GM19463 (cell line): ENCODE measurements at regions not wholly inside any gene's neighbourhood (a gene's known extent, or its start where the extent isn't known, plus 50 kb on each side); places are given as distances from the start of the nearest gene placed in this dataset.

Experiments
- ATAC-seq: cut with Tn5 transposase; IDR thresholded peaks from one replicate; pipeline ENCODE4 v1.9.1; 2021; ENCODE audit warnings: mild to moderate bottlenecking, moderate library complexity; ENCODE audit not compliant: unreplicated experiment

DNA sequence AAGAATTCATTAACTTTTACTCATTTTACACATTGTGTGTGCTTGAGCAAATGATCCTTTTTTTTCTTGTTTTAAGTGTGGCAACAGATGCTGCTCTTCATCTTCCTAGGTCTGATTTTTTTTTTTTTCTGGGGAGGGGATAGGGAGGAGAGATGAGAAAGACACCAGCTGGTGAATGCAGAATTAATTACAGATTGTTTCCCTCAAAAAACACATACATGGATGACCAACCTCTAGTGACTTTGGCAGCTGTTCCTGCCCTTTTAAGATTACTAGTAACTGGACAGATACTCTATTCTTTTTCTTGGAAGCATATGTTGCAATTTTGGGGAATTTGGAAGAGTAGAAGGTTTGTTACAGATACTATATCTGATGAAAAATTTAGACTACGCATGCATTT lies 103.6 kb upstream of the MYO16 start:
- ATAC-seq = no peak

DNA sequence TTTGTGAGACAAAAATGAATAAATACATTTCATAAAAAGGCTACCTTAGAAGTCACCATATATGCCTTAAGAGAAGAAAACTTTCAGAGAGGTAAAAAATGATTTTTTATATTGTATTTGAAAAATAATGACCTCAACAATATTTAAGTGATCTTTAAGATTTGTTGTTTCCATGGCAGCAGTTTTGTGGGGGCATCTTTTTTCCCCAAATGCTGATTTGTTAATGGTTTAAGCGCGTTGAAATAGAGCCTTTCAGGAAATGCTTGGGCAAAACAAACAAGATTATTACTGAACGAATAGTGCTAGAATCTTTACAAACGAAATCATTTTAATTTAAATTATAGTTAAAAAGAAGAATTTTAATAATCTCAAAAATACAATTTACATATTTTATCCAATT lies 103.1 kb upstream of the MYO16 start:
- no peak for ATAC-seq

DNA sequence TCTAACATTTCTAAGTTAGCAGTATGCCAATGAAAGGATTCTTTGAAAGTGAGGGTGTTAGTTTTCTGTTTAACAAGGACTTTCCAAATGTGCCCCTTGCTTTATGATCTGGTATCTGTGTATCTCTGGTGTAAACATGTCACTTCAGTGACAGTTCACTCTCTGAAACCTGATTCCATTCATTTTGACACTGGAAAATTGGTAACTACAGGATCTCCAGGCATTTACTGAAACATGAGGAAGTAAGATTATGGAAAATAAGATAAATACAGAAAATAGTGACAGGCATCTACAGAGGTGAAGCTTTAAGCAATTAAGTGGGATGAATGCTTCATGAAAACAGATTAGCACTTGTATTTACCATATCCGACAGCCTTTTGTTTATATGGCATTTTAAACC lies 101.6 kb upstream of the MYO16 start:
- no peak for ATAC-seq

DNA sequence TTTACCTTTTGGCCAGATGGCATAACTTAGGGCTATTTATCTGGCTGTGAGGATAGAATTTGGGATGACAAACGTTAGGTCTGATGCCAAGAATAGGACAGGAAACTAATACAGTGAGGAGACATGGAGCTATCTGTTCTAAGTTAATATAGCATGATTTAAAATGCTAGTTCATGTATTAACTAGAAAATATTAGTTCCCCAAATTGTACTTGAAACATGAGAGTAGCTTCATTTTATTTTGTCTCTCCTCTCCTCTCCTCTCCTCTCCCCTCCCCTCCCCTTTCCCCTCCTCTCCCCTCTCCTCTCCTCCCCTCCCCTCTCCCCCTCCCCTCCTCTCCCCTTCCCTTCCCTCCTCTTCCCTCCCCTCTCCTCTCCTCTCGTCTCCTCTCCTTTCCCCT lies 101.1 kb upstream of the MYO16 start:
- ATAC-seq = no peak

DNA sequence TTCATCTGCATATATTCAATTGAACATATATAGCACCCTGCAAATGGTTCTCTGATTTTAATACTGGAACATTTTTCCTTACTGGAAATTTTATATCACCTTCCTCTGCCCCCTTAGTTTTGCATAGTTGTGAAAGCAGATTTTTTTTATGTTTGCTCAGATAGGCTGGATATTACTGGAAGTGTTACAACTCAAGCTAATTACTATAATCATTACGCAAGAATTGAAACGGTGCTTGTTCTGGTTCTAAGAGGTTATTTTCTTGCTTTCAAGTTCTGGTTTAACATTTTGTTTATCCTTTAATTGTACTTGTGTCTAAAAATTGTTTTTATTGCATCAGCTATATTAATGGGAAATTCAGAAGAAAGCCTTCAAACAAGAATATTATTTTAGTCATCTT lies 95.6 kb upstream of the MYO16 start:
- ATAC-seq = no peak

DNA sequence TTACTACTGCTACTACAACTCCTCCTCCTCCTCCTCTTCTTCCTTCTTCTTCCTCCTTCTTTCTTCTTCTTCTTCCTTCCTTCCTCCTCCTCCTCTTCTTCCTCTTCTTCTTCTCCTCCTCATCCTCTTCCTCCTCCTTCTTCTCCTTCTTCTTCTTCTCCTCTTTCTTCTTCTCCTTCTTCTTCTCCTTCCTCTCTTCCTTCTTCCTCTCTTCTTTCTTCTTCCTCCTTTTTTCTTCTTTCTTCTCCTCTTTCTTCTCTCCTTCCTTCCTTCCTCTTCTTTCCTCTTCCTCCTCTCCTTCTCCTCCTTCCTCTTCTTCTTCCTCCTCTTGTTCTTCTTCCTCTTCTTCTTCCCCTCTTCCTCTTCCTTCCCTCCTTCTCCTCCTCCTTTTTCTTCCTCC lies 94.7 kb upstream of the MYO16 start:
- no peak for ATAC-seq

DNA sequence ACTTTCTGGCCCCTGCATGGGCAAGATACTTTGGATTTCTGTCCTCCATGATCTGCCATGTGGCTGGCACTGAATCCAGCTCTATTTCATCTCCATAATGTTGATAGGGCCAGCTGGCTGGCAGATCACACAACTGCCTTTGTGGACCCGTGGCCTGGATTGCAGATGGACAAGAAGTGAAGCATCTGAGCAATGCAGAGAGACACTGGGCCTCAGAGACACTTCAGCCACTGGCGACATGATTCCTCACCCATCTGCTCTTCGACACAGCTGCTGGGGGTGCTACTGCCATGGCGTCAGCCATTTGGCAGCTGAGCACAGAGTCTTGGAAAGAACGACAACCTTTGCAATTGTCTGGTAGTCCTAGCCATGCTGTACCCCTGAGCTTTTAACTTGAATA lies 79.5 kb upstream of the MYO16 start:
- no peak for ATAC-seq

DNA sequence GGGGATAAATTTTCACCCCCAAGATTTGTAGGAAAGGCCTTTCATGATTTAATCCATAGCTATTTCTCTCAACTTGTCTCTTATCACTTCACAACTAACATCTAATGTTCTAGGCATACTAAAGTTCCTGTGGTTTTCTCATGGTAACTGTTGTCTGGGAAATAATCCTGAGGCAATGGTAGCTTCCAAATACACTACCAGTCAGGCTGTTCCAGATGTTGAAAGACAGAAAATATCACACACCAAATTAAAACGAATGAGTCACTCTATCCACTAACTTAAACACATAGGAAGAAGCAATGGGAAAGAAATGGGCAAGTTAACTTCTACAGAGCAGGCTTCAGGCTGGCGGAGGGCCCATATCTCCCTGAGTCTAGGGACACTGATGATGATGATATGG lies 77.7 kb upstream of the MYO16 start:
- no peak for ATAC-seq

DNA sequence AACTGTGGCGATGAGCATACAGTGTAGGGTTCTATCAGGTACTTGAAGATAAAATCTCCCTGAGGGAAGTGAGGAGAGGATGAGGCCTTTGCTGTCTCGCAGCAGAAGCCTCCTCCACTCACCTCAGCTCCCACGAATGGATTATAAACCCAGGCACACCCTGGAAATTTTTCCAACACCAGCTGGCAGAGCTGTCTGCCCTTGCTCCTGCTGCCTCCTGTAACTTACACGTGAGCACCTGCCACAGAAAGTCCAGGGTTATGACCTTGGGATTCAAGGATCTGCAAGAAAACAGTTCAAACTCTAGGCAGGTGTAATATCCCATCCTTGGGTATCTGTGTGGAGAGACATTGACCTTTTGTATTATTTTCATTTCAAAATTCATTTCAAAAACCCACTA lies 70.9 kb upstream of the MYO16 start:
- no peak for ATAC-seq

DNA sequence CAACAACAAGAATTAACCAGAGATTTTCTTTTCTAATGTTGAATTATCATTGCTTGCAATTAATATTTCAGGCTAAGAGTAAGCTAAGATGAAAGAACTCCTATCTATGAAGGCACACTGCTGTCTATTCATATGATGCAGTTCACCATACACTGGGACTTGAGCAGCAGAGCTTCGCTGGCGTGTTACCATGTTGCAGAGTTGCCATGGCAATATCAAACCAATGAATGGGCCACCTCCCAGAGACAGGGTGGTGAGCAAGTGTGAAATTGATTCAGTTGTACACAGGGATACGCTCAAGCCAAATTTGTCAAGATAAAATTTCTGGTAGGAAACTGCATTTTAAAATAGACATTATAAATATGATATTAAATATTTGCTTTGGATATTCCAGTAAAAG lies 69.3 kb upstream of the MYO16 start:
- no peak for ATAC-seq

DNA sequence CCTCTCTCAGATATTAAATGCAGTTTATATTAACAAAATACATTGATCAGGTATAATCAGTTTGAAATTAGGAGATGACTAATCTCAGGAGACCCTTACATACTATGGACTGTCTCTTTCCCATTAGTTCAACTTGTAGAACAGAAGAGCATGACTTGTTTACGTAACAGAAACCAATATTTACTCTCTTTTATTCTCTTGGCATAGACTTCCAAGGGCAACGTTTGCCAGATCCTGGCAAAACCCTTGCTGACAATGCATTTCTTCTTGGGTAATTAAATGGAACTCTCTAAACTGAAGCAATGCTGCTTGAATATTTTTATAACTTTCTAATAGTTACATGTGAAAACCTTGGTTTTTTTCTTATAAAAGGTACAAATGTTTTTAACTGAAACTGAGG lies 68.3 kb upstream of the MYO16 start:
- no peak for ATAC-seq

DNA sequence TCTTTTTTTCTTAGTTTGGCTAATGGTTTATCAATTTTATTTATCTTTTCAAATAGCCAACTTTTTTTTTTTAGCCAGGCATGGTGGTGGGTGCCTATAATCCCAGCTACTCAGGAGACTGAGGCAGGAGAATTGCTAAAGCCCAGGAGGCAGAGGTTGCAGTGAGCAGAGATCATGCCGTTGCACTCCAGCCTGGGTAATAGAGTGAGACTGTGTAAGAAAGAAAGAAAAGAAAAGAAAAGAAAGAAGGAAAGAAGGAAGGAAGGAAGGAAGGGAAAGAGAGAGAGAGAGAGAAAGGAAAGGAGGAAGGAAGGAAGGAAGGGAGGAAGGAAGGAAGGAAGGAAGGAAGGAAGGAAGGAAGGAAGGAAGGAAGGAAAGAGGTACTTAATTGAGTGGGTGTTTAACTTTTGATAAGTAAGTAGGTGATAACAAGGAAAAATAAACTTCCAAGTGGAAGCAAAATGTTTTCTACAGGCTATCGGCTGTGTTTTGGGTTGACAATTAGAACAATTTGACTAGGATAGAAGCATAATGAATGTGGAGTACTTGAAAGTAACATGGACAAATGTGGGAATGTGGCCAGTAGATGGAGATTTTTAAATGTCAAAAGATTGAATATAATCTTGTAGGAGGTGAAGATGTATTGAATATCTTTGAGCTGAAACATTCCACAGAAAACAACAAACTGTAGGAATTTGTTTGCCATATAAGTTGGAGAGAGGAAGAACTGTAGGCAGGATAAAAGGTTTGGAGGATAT lies 62.8 kb upstream of the MYO16 start:
- ATAC-seq = no peak

DNA sequence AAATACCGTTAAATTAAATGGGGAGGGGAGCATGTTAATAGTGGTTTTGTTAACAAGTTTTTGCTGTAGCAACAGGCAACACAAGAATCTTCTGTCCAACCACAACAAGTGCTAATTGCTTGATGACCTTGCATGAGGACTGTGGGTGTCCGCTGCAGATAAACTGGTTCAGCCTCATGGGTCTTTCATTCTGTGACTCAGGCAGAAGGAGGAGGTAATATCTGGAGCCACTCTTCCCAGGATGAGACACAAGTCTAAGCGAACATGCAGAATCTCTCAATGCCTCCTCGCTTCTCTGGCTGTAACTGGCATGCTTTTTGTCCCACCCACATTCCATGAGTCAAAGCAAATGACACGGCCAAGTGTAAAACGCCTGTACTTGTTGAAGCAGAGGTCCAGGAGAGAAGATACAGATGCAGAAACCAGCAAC lies 56.6 kb upstream of the MYO16 start:
- ATAC-seq = no peak

DNA sequence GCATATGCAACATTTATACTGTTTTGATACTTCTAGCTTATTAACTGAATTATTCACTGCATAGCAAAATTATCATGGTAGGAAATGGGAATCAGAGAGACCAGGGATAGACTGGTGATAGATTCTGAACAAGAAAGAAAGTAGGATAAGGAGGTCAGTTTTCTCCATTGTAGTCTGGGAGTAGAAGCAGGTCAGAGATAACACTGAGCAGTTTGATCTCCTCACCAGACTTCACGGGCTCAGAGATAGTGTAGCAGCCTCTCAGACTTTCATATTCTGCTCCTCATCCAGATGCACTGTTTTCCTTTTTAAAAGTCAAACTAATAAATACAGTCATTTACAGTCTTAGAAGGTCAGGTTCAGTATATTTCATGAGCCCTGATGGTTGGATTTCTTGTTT lies 56.0 kb upstream of the MYO16 start:
- no peak for ATAC-seq

DNA sequence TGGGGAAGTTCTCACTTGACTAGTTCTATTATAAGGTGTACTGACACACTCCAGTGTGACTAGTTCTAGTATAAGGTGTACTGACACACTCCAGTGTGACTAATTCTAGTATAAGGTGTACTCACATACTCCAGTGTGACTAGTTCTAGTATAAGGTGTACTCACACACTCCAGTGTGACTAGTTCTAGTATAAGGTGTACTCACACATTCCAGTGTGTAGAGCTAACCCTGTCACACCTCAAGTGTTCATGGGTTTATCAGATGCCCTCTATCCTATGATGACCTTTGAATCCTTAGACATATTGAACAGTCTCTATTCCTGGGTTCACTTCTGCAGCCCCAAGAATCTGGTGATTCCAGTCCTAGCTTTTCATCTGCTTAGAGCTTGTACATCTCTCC lies 54.6 kb upstream of the MYO16 start:
- ATAC-seq = no peak

DNA sequence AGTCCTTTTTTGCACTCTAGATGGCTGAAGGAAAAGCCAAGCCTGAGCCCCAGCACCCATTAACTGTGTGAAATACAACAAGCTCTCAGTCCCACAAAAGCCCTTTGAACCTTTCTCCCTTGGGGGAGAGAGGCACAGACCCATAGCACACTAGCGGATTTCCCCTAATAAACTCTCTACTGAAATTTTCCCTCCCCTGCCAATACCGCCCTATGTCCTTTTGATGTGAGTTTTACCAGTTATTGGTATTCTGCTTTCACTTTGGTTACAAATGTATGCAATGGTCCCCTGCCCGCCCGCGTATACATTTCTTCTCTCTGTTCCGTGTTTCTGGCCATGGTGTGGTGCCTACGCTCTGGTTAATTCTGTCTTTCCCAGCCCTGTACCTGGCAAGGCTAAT lies 54.0 kb upstream of the MYO16 start:
- no peak for ATAC-seq
